Peyer's patch (tissue), 4 donors: ENCODE measurements at regions not wholly inside any gene's neighbourhood (a gene's known extent, or its start where the extent isn't known, plus 50 kb on each side); places are given as distances from the start of the nearest gene placed in this dataset.
A peak's percentile ranks its signal among the peaks of the same experiment; 100 is the strongest.

ENCODE experiments used
- DNase-seq, 3 donors: peaks; one replicate each; pipeline ENCODE4 v3.0.0-alpha.2; 2017 to 2019
- H3K27ac ChIP-seq, 4 donors: fragments of 200-600 bp; sonication (generic); one replicate each; pipeline ENCODE4 v1.5.1; 2016 to 2019
- H3K27me3 ChIP-seq, 2 donors: fragments of 200-600 bp; sonication (generic); one replicate each; pipeline ENCODE4 v1.5.1; 2019
- H3K36me3 ChIP-seq, 3 donors: fragments of 200-600 bp; sonication (generic); one replicate each; pipeline ENCODE4 v1.5.1; 2016 to 2019
- H3K4me1 ChIP-seq, 4 donors: fragments of 200-600 bp; sonication (generic); one replicate each; pipeline ENCODE4 v1.5.1; 2016 to 2019
- H3K4me3 ChIP-seq, 4 donors: fragments of 200-600 bp; sonication (generic); 1 replicate in 3 of 4; 2 replicates in 1 of 4; pipeline ENCODE4 v1.5.1; 2016 to 2019; ENCODE audit warnings: mild to moderate bottlenecking in 1 of 4
- H3K9me3 ChIP-seq, 4 donors: fragments of 200-600 bp; sonication (generic); one replicate each; pipeline ENCODE4 v1.5.1; 2016 to 2019; ENCODE audit warnings: mild to moderate bottlenecking in 1 of 4
- POLR2A ChIP-seq, 2 donors: fragments of 450-650 bp; IDR thresholded peaks; one replicate each; pipeline ENCODE4 v1.5.1; 2017; ENCODE audit warnings: antibody characterized with exemption in 2 of 2, mild to moderate bottlenecking in 2 of 2, moderate library complexity in 2 of 2
- TF ChIP-seq, protein P1 (sequence below), 6 experiments: fragments of 450-650 bp in 4 of 6; fragments of 200-600 bp in 2 of 6; sonication (generic) in 1 of 6; IDR thresholded peaks; one replicate each; pipeline ENCODE4 v1.5.1; 2017 to 2019; ENCODE audit warnings: antibody characterized with exemption in 6 of 6, mild to moderate bottlenecking in 3 of 6, moderate library complexity in 1 of 6

DNA sequence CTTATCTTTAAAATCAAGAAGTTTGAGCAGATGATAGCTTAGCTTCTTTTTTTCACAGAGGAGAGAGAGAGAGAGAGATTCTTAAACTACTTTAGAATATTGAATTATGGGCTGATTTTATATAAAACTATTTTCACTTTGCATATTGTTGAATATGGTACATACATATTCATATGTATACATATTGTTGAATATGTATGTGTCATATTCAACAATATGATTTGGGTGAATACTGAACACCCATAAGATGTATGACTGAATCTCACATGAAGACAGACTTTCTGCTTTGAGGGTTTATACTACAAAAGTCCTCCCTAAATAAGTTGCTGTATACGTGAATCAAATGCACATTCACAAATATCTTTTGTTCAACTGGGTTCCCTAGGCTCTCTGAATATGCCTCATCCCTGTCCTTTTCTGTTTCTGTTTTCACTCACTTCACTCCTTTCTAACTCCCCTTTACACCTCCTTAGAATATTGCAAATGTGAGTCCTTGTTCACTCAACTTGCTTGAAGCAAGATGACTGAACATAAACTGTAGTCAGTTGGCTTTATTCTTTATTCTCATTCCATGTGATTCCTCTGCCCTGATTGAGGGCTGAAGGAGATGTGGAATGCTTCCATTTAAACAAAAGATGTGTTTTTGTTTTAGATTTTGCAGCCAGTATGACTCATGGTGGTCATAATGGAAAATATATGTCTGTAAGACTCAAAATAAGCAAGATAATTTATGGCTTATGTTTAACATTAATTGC lies 225.4 kb upstream of the DAB2 start:
- TF ChIP-seq POLR2A (IDR thresholded peaks at IDR 0.05): no peak
- TF ChIP-seq, protein P1, sequence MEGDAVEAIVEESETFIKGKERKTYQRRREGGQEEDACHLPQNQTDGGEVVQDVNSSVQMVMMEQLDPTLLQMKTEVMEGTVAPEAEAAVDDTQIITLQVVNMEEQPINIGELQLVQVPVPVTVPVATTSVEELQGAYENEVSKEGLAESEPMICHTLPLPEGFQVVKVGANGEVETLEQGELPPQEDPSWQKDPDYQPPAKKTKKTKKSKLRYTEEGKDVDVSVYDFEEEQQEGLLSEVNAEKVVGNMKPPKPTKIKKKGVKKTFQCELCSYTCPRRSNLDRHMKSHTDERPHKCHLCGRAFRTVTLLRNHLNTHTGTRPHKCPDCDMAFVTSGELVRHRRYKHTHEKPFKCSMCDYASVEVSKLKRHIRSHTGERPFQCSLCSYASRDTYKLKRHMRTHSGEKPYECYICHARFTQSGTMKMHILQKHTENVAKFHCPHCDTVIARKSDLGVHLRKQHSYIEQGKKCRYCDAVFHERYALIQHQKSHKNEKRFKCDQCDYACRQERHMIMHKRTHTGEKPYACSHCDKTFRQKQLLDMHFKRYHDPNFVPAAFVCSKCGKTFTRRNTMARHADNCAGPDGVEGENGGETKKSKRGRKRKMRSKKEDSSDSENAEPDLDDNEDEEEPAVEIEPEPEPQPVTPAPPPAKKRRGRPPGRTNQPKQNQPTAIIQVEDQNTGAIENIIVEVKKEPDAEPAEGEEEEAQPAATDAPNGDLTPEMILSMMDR (IDR thresholded peaks at IDR 0.05): no peak
- H3K27ac ChIP-seq: no peak overlapping the region
- no peak for DNase-seq
- no peaks in the 10 kb centered on the region for H3K9me3 ChIP-seq
- no peak overlapping the region for H3K4me3 ChIP-seq
- no peaks in the 10 kb centered on the region for H3K27me3 ChIP-seq
- H3K4me1 ChIP-seq: no peaks in the 10 kb centered on the region
- H3K36me3 ChIP-seq: no peaks in the 10 kb centered on the region

DNA sequence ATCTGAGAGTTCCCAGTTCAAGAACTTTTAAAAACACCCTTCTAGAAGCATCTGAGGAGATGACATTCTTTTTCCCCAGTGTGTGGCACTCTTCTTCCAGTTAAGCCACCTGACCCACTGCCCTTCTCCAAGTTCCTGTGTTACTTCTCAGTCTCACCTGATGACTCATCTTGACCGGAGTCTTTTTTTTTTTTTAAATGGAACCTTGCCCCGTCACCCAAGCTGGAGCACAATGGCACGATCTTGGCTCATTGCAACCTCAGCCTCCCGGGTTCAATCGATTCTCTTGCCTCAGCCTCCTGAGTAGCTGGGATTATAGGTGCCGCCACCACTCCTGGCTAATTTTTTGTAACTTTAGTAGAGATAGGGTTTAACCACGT lies 224.1 kb upstream of the DAB2 start:
- H3K4me3 ChIP-seq: no peak overlapping the region
- DNase-seq: peak in 2 of 3 donors; percentile 46 to 56

DNA sequence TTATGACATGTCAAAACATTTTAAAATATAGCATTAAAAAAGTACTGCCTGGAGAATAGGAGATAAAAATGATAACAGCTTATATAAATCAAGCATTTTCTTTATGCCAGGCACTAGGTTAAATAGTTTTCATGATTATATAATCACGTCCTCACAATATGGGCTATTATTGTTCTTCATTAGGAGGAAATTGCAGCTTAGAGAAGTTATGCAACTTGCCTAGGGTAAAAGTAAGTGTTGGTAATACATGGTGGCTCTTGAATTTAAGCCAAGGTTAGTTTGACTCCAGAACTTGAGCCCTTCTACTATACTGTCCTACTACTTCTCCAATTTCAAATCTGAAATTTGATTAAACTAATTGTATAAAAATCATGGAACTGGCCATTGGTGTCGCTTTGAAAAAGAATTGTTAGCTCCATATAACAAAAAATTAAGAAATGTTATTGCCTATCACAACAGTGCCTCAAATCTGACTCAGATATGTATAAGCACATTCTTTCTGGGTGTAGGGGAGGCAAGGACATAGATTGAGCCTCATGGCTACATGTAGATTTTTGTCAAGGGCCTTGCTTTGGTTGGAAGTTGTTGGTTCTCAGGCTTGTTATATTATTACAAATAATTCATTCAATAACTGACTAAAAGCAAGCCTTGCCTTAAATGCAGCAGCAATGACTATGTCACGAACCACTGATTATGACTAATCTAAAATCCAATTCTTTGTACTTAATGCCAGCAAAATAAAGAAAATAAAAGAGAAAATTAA lies 223.5 kb upstream of the DAB2 start:
- H3K27me3 ChIP-seq: no peaks in the 10 kb centered on the region
- H3K9me3 ChIP-seq: no peaks in the 10 kb centered on the region
- no peak overlapping the region for H3K27ac ChIP-seq
- DNase-seq: no peak
- TF ChIP-seq, protein P1 (IDR thresholded peaks at IDR 0.05): no peak
- no peak for TF ChIP-seq POLR2A (IDR thresholded peaks at IDR 0.05)
- no peak overlapping the region for H3K4me3 ChIP-seq
- H3K4me1 ChIP-seq: no peaks in the 10 kb centered on the region
- H3K36me3 ChIP-seq: no peaks in the 10 kb centered on the region

More for the DNA sequence above, 224.1 kb upstream of the DAB2 start:
- no peak for TF ChIP-seq POLR2A (IDR thresholded peaks at IDR 0.05)
- TF ChIP-seq, protein P1 (IDR thresholded peaks at IDR 0.05): peak in 3 of 6 experiments; percentile 28 to 39 (median 28)
- H3K4me1 ChIP-seq: no peaks in the 10 kb centered on the region
- no peak overlapping the region for H3K27ac ChIP-seq
- H3K9me3 ChIP-seq: no peaks in the 10 kb centered on the region
- no peaks in the 10 kb centered on the region for H3K36me3 ChIP-seq
- H3K27me3 ChIP-seq: no peaks in the 10 kb centered on the region

DNA sequence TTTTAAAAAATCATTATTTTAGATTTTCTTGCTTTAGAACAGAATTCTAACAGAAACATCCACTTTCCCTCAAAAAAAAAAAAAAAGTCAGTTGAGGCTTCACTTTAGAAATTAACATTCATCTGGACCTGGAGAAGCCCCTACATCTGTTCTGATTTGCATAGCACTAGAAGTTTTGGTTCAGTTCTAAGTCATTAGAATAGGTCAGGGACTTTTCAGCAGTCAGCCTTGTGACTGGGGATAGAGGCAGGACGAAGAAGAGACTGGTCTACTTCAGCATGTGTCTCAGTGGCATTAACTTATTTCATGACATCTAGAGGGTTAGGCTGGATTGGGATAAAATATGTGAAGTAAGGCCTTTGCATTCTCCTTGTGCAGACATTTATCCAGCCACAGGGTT lies 215.8 kb upstream of the DAB2 start:
- Histone ChIP-seq H3K9me3 (no peaks in the 10 kb centered on the region), H3K27me3 (no peaks in the 10 kb centered on the region), H3K4me1 (no peaks in the 10 kb centered on the region), H3K4me3 (no peak overlapping the region), H3K27ac (no peak overlapping the region), H3K36me3 (no peaks in the 10 kb centered on the region)
- DNase-seq: no peak
- TF ChIP-seq, protein P1 (IDR thresholded peaks at IDR 0.05): no peak
- TF ChIP-seq POLR2A (IDR thresholded peaks at IDR 0.05): no peak

DNA sequence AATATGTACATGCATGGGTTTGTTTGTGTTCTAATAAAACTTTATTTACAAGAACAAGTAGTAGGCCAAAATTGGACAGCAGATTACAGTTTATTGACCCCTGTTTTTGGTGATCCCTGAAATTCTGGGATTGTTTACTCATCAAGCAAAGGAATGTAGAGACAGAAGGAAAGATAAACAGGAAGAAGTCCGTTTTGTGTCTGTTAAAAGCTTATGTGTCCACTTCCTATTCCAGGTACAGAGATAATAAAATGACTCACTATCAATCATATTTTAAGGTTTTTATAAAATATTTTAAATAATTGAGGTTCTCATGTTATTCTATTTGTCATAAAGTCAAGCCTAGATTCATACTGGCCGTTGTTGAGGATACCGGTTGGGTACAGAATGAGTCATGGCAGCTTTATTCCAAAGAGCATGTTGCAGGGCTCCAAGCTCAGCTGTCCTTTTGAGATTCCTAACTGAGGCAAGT lies 214.9 kb upstream of the DAB2 start:
- Histone ChIP-seq H3K36me3 (no peaks in the 10 kb centered on the region), H3K9me3 (no peaks in the 10 kb centered on the region), H3K27me3 (no peaks in the 10 kb centered on the region), H3K4me3 (no peak overlapping the region), H3K27ac (no peak overlapping the region), H3K4me1 (no peaks in the 10 kb centered on the region)
- DNase-seq: no peak
- TF ChIP-seq POLR2A (IDR thresholded peaks at IDR 0.05): no peak
- TF ChIP-seq, protein P1 (IDR thresholded peaks at IDR 0.05): no peak
